ENCODE measurements at regions not wholly inside any gene's neighbourhood (a gene's known extent, or its start where the extent isn't known, plus 50 kb on each side); places are given as distances from the start of the nearest gene placed in this dataset.

DNA sequence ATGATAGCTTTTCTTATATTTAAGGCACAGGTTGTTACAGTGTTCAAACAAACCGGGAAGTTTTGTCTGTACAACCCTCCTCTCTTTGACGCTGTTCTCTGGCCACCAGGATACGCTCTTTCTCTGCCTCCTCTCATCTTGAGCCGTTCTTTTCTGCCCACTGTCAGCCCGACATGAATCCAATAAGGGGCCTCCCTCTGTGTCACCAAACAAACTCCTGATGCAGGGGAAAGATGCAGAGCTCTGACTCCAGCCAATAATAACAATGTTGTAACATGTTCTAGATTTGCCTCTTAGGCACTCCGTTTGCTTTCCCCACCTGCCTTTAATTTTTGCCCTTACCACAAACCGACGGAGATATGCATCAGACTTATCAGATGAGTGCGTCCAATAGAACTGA is 449.3 kb downstream of the SLC4A3 start:
- ChIA-PET POLR2A (no interaction called here), CTCF (no interaction called here)

DNA sequence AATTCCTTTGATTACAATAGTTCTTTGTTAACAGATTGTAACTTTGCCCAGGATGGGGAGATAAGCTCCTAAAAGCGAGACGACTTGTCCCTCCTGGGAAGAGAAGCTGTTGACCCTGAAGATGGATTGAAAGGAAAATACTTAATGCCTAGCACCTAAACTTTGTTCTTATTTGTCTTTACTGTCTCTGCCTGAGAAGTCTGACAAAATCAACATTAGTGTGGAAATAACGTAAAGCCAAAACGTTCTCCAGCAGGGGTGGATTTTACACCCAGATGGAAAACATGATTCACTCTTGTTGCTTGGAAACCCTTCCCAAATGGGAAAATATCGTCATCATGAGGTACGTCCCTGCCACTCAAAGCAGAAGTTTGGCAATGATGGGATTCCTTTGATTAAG is 450.1 kb downstream of the SLC4A3 start:
- CTCF ChIA-PET = no interaction called here

GRCh38 chr2:220078439-220078838 is 451.0 kb downstream of the SLC4A3 start:
- ChIA-PET CTCF (no interaction called here), POLR2A (no interaction called here)

More for the DNA sequence above, 450.1 kb downstream of the SLC4A3 start:
- POLR2A ChIA-PET = no interaction called here

DNA sequence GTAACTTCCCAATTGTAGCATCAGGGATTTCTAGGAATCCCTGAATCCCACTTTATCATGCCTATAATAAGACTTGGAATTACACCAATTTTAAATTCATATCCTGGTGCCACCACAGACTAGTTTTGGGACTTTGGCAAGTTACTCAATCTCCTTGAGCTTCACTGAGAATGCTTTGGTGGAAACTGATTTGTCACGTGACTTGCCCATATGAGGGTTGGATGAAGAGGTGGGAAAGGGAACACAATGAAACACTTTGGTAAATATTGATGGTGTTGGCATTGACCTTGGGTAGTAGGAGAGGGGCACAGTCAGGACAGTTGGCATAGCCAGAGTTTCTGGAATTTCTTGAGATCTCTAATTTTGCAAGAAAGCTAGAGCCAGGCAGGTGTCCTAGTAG is 452.2 kb downstream of the SLC4A3 start:
- ChIA-PET CTCF (no interaction called here), POLR2A (no interaction called here)

- ChIA-PET POLR2A (no interaction called here), CTCF (no interaction called here)
Observed at GRCh38 chr2:220081171-220081570, 453.7 kb downstream of the SLC4A3 start.

GRCh38 chr2:220090050-220090449 is 462.6 kb downstream of the SLC4A3 start:
- ChIA-PET CTCF (no interaction called here), POLR2A (no interaction called here)

- CTCF ChIA-PET = no interaction called here
- POLR2A ChIA-PET = no interaction called here
Observed at GRCh38 chr2:220096406-220096805, 469.0 kb downstream of the SLC4A3 start.

DNA sequence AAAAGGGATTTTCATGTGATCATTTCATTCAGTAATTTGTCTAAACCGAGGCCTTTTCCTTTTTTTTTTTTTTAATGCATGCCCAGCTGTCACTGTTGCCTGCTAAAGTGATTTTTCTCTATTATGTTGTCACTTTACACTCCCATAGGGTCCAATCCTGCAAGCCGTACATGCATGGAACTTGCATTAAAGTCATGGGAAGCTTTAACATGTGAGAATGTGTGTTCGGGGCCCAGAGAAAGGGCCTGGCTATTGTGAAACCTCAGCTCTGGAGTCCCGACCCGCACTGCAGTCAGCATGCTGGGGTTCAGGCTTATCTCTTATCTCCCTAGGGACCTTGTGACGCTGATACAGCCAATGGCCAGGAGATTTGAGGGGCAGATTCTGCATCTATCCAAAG is 474.6 kb downstream of the SLC4A3 start:
- CTCF ChIA-PET = no interaction called here
- POLR2A ChIA-PET = no interaction called here

DNA sequence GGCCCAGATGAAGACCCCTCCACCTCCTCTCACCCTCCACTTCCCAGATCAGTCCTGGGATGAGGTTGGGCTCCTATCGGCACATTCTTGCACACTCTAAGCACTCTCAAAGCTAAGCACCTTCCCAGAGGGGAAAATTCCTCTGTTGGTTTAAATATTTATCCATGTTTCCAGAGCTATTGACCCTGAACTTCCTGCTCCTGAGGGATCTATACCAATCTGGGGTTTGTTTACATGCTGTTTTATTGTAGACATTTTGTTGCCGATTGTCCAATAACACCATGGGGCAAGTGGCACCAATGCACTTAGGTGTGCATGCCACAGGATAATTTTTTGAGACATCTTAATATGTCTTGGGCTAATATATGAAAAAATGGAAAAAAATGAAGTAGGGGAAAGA is 476.2 kb downstream of the SLC4A3 start:
- POLR2A ChIA-PET = no interaction called here

DNA sequence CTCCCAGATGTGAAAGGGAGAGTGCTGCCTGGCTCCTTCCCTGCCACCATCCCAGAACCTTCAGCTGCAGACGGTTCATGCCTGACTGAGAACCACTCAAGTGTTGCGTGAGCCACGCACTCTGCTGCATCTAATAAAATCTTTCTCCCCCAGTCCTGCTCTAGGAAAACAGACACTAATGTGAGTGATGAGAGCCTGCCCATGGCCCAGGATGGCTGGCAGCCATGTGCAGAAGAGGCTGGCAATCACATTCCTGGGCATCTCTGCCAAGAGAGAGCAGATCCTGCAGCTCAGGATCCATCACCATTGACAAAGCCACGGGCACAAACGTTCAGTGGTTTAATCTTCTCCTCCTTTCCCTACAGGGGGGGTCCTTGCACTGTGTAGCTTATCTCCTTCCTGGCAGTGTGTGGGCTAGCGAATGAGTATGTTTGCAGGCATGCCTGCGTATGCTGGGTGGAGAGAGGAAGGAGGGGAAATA is 477.5 kb downstream of the SLC4A3 start:
- POLR2A ChIA-PET = no interaction called here
- CTCF ChIA-PET = no interaction called here

More for the DNA sequence above, 476.2 kb downstream of the SLC4A3 start:
- CTCF ChIA-PET = no interaction called here

DNA sequence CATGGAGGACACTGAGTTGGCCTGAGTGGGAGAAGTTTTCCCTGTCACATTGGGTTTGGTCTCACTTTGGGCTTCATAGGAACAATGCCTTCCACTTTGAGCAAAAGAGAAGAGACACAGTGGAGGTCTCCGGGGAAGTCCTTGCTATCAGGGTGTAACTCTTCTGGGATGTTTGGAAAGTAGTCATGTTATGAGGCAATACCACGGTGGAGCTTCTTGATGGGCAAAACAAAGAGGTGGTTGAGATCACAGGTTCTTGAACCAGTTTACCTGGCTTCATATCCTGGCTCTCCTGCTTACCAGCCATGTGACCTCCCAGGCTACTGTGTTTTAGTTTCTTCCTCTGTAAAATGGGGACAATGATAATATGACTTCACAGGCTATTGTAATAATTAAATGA is 478.6 kb downstream of the SLC4A3 start:
- CTCF ChIA-PET = no interaction called here
- POLR2A ChIA-PET = no interaction called here

DNA sequence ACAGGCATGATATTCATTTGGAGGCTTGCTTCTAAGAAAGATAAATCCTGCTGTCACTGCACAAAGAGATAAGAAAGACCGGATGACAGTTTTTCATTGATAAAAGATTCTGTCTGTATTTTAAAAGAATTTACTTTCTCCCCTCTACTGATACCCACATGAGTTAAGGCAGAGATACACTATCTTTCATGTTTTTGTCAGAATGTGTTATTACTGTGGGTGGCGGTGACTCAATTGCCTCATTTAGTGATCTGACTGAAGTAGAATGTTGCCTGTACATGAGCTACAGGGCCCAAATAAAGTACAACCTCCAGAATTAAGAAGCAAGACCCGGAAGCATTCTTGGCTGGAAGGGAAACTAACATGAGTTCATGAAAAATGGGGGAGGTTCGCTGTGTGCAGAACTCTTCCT is 480.0 kb downstream of the SLC4A3 start:
- CTCF ChIA-PET = no interaction called here

GRCh38 chr2:220114443-220114842 is 487.0 kb downstream of the SLC4A3 start:
- ChIA-PET CTCF (no interaction called here), POLR2A (no interaction called here)

More for the DNA sequence above, 480.0 kb downstream of the SLC4A3 start:
- POLR2A ChIA-PET = no interaction called here

DNA sequence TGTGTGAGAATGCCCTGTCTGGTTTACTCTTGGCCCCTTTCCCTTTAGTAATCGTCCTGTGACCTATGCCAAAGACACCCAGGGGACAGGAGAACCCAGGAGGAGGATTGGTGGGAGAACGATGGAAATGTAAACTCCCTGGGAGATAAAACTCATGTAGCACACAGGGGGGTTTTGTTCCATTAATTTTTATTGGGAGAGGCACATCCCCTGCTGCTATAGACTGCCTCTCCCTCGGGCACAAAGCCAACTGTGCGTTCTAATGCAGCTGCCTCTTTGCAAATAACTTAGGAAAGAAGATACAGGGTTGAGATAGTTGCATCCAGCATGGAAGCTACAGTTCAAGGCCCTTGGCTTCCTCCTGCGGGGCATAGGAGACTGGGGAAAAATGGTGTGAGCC is 489.6 kb downstream of the SLC4A3 start:
- ChIA-PET POLR2A (no interaction called here), CTCF (interaction anchor here (0.6 kb wide), 1 partner anchor 514 kb away, joined by 4 read pairs; no protein-coding TSS in a partner anchor)

DNA sequence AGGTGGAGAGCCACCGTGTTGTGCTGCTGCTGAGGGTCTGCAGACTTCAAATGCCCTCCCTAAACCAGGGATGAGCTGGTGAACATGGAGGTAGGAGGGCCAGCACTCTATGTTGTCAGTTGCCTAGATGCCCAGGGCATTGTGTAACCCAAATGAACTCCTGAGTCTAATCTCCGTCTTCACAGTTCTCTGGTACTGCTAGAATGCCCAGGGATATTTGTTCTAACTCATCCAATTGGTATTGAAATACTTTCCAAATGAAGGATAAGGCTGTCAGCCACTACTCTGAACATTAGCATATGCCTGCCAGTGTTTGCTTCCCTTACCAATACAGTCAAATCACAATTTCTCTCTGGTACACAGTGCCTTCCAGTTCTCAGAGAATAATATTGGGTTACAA is 492.6 kb downstream of the SLC4A3 start:
- CTCF ChIA-PET = no interaction called here
- POLR2A ChIA-PET = no interaction called here

DNA sequence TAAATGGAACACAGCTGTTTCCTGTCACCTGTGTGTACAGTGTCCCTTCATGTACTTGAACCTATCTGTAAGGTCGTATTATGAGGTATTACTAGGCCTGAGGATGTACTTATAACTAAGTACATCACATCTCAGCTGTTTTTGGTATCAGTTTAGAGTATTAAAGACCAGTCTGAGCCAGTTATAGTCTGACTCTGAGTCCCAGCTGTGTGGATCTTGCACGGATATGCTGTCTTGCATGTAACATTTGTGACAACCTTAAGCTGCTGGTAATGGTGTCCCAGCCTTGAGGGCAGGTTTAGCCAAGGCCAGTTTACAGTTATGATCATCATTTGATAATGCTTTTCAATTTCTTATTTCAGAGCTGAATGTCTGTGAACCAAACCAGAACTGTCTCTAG is 496.3 kb downstream of the SLC4A3 start:
- CTCF ChIA-PET = interaction anchor here (0.5 kb wide), 1 partner anchor 627 kb away, joined by 4 read pairs; no protein-coding TSS in a partner anchor
- POLR2A ChIA-PET = no interaction called here

- CTCF ChIA-PET = no interaction called here
- POLR2A ChIA-PET = no interaction called here
Observed at GRCh38 chr2:220125551-220125950, 498.1 kb downstream of the SLC4A3 start.

GRCh38 chr2:220127311-220127710 is 499.9 kb downstream of the SLC4A3 start:
- POLR2A ChIA-PET = no interaction called here
- CTCF ChIA-PET = no interaction called here

DNA sequence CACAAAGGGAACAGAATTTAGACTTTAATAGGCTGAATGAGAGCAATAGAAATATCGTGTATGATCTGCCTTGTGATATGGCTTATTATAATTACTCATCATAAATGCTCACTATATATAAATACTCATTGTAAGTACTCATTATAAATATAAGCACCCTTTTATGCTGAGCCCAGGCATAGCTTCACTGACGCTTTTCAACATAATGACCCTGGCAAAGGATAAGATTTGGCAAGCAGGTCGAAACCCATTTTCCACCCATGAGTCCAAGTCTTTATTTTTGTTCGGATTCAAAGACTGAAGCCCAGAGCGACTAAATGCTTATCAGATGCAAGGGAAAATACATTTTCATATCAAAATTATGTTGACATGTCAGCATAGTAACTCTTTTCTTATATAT is 500.4 kb downstream of the SLC4A3 start:
- CTCF ChIA-PET = no interaction called here
- POLR2A ChIA-PET = no interaction called here

DNA sequence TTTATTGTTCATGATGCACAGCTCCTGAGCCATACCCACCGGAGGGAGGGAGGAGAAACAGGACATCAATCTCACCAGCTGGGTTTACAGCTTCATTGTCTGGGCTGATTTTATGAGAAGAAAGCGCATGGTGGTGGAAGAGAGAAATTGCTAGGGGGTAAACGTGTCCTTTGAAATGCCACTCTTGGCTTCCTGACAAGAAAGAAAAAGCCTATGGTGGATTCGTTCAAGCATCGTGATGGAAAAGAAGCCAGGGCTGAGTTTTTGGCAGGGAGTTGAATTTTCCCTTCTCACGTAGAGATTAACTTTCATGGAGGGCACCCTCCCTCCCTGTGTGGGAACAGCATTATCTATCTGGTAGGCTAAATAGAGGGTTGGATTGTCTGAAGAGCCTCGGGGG is 502.0 kb downstream of the SLC4A3 start:
- ChIA-PET CTCF (no interaction called here), POLR2A (no interaction called here)

DNA sequence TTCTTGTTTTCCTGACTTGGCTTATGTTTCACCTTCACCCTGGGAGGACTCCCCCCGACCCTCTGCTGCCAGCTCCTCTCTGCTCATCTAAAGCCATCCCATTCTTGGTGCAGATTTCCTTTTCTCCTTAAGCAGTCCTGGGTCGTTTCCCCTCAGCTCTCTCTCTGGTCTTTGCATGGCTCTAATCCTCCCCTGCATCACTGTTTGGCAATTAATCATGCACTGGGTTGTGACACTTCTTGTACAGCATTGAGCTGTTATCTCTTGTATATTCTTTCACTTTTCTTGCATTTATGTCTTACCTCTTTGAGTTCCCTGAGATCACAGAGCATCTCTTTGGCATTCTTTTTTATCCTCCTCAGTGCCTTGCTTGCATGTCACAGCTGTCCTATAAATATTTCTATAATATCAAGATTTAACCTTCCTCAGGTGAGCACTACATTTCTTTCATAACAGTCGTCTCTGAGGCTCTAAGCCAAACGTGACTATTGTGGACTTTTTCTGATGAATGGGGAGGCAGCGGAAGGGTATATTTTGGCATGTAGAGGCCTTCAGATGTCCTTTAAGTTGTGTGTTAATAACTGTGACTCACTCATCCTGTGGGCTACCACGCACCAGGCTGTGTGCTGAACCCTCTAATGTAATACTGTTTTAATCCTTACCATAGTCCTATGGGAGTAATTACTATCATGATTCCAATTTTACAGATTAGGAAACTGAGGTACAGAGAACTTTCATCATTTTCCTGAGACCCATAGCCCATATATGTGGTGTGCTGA is 507.5 kb downstream of the SLC4A3 start:
- ChIA-PET POLR2A (no interaction called here), CTCF (no interaction called here)

DNA sequence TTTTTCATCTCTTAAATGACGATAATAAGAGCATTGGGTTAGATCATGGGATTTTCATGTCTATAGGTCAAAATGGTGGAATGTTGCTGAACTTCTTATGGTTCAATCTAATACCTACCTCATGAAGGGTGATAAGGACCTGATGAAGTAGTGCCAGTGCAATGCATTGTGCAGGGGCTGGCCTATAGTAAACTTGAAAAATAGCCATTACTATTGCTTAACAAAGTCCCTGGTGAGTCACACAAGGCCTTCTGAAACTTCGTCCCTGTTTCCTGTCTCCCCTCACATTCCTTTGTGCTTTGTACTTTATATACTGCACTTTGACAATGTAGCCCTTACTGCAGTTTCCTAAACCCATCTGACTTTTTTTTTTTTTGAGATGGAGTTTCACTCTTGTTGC is 515.9 kb downstream of the SLC4A3 start:
- ChIA-PET POLR2A (no interaction called here), CTCF (no interaction called here)
